B cell (primary cell): ENCODE measurements at regions not wholly inside any gene's neighbourhood (a gene's known extent, or its start where the extent isn't known, plus 50 kb on each side); places are given as distances from the start of the nearest gene placed in this dataset.

ENCODE experiments used
- ATAC-seq: fragments of 200-7000 bp; cut with Tn5 transposase; one replicate; pipeline ENCODE4 v1.10.0; 2021; ENCODE audit warnings: low read depth, mild to moderate bottlenecking, moderate number of reproducible peaks, moderate library complexity
- CTCF ChIA-PET: fragments of 350-600 bp; sonication (Branson Sonifier 250); formaldehyde crosslinking; loops from one replicate; lab custom pipeline; 2021; ENCODE audit warnings: antibody characterized with exemption, inconsistent platforms; lab: Charles Lee
- POLR2A ChIA-PET: fragments of 350-600 bp; sonication (Branson Sonifier 250); formaldehyde crosslinking; loops from one replicate; lab custom pipeline; 2021; ENCODE audit warnings: antibody characterized with exemption; lab: Charles Lee
- DNase-seq: peaks from one replicate; pipeline ENCODE4 v3.0.0; 2013
- H2AFZ ChIP-seq: 2 replicates; pipeline ENCODE4 v1.6.1; 2012; ENCODE audit warnings: mild to moderate bottlenecking, low read depth, low read length; ENCODE audit not compliant: insufficient read depth, poor library complexity, severe bottlenecking
- H3K27ac ChIP-seq, 2 donors: 1 replicate in 1 of 2; 2 replicates in 1 of 2; pipeline ENCODE4 v1.5.1; 2012 to 2013; ENCODE audit warnings: low read length in 2 of 2, mild to moderate bottlenecking in 2 of 2, moderate library complexity in 1 of 2
- H3K27me3 ChIP-seq, 4 experiments: fragments of 200-600 bp in 1 of 4; sonication (generic) in 1 of 4; replicated peaks in 1 of 4; 1 replicate in 2 of 4; 2 replicates in 2 of 4; pipeline versions ENCODE4 v1.6.1 to v1.7.0; 2013 to 2016; ENCODE audit warnings: low read length in 3 of 4, mild to moderate bottlenecking in 2 of 4, mixed read lengths in 1 of 4, moderate library complexity in 1 of 4; ENCODE audit not compliant: insufficient read depth in 4 of 4, control insufficient read depth in 3 of 4; ENCODE audit errors: control extremely low read depth in 1 of 4
- H3K36me3 ChIP-seq, 2 experiments: replicated peaks in 1 of 2; 1 replicate in 1 of 2; 2 replicates in 1 of 2; pipeline versions ENCODE4 v1.6.1 to v1.7.1; 2013; ENCODE audit warnings: low read length in 1 of 2; ENCODE audit not compliant: insufficient read depth in 2 of 2, control insufficient read depth in 1 of 2; ENCODE audit errors: control extremely low read depth in 1 of 2, extremely low read depth in 1 of 2
- H3K4me1 ChIP-seq, 2 donors: fragments of 200-600 bp in 1 of 2; sonication (generic) in 1 of 2; 1 replicate in 1 of 2; 2 replicates in 1 of 2; pipeline versions ENCODE4 v1.5.1 to v1.6.1; 2013 to 2017; ENCODE audit warnings: low read length in 2 of 2; ENCODE audit not compliant: control insufficient read depth in 2 of 2, insufficient read depth in 2 of 2
- H3K4me2 ChIP-seq: replicated peaks from 2 replicates; pipeline ENCODE3; 2012; ENCODE audit warnings: mild to moderate bottlenecking, low read depth, low read length; ENCODE audit not compliant: poor library complexity, severe bottlenecking
- H3K4me3 ChIP-seq, 5 experiments: fragments of 200-600 bp in 1 of 5; sonication (generic) in 1 of 5; 1 replicate in 3 of 5; 2 replicates in 2 of 5; pipeline versions ENCODE4 v1.5.1 to v1.7.0; 2011 to 2016; ENCODE audit warnings: low read length in 4 of 5, mild to moderate bottlenecking in 4 of 5, low read depth in 2 of 5, control low read depth in 1 of 5, moderate library complexity in 1 of 5; ENCODE audit not compliant: insufficient read depth in 1 of 5; ENCODE audit errors: control extremely low read depth in 1 of 5, extremely low read depth in 1 of 5
- H3K79me2 ChIP-seq: fragments of 200-600 bp; sonication (generic); one replicate; pipeline ENCODE4 v1.6.0; 2016; ENCODE audit warnings: low read length; ENCODE audit not compliant: control insufficient read depth, insufficient read depth
- H3K9ac ChIP-seq: fragments of 200-600 bp; sonication (generic); 2 replicates; pipeline ENCODE4 v1.6.1; 2017; ENCODE audit warnings: mild to moderate bottlenecking, low read length, moderate library complexity
- H3K9me3 ChIP-seq, 3 donors: one replicate each; pipeline versions ENCODE4 v1.6.1 to v1.7.1; 2013; ENCODE audit warnings: low read length in 2 of 3; ENCODE audit not compliant: control insufficient read depth in 2 of 3, insufficient read depth in 1 of 3; ENCODE audit errors: control extremely low read depth in 1 of 3
- H4K20me1 ChIP-seq: 2 replicates; pipeline ENCODE4 v1.6.0; 2012; ENCODE audit warnings: mild to moderate bottlenecking, low read length; ENCODE audit not compliant: insufficient read depth, control insufficient read depth, poor library complexity, severe bottlenecking
- H3K27ac Mint-ChIP-seq: one replicate; pipeline ENCODE4 v1.8.0; 2021; ENCODE audit warnings: mixed read lengths
- H3K27me3 Mint-ChIP-seq: one replicate; pipeline ENCODE4 v1.8.0; 2021; ENCODE audit warnings: mixed read lengths
- H3K4me1 Mint-ChIP-seq: one replicate; pipeline ENCODE4 v1.8.0; 2021; ENCODE audit warnings: mixed read lengths
- H3K4me3 Mint-ChIP-seq: one replicate; pipeline ENCODE4 v1.8.0; 2021; ENCODE audit warnings: mixed read lengths
- H3K9me3 Mint-ChIP-seq: one replicate; pipeline ENCODE4 v1.8.0; 2022; ENCODE audit warnings: mixed read lengths; ENCODE audit not compliant: insufficient read depth
- EZH2 ChIP-seq: IDR thresholded peaks from 2 replicates; pipeline ENCODE4 v1.6.1; 2012; ENCODE audit warnings: borderline replicate concordance, low read depth, mild to moderate bottlenecking, moderate library complexity, low read length; ENCODE audit not compliant: insufficient read depth, poor library complexity, severe bottlenecking
- WGBS: methylation state at CpG from one replicate; pipeline ENCODE4 v1.1.5; 2013; ENCODE audit warnings: missing lambda C conversion rate; ENCODE audit not compliant: insufficient coverage; 5-methylcytosine and 5-hydroxymethylcytosine counted together
- intact Hi-C: fragments of 100-400 bp; cut with micrococcal nuclease; formaldehyde crosslinking; loops from one replicate; pipeline ENCODE4 v1.10.0; 2022
- TF ChIP-seq, protein P1 (sequence below): fragments of 200-600 bp; IDR thresholded peaks from one replicate; pipeline ENCODE4 v1.8.0; 2022; ENCODE audit warnings: antibody characterized with exemption, mild to moderate bottlenecking

DNA sequence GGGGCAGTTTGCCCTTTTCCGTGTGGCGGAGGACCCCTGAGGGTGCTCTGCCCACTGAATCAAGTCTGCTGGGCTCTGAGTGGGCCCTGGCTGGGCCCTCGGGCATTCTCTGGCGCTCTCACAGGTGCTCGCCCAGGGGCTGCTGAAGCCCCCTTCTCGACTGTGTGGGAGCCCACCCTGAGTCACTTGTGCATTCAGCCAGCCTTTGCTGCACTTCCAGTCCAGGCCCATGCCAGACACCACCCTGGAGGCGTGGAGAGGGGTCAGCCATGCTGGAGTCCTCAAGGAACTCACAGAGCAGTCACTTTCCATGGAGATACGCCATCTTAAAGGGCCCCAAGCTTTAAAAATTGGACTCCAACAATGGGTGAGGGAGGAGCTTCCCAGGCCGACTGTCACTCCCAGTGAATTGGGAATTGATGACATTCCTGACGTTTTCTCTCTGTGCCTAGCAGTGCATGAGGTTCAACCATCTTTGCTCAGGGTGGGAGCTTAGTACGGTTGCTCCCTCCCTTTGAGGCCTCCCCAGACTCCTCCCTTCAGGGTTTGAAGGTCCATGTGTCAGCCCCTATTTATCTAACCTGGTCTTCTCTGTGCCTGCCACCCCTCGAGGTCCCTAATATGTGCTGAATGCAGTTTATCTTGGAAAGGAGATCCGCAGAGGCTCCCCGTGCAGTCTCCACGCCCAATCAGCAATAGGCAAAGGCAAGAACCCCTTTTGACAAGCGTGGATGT is 71.8 kb upstream of the HS6ST1 start:
- H3K9me3 ChIP-seq, result no peaks in the 10 kb centered on the region
- H3K9ac ChIP-seq, result no peak overlapping the region
- no peak overlapping the region for H3K27ac Mint-ChIP-seq
- DNase-seq (no peak), ATAC-seq (no peak)
- no peak overlapping the region for H3K27ac ChIP-seq
- no peaks in the 10 kb centered on the region for H3K79me2 ChIP-seq
- H3K27me3 Mint-ChIP-seq, result peaks cover 4% of the 10 kb centered on the region
- 90% methylated on average over 16 of the region's 16 CpGs for WGBS
- no peaks in the 10 kb centered on the region for H4K20me1 ChIP-seq
- no peaks in the 10 kb centered on the region for H3K27me3 ChIP-seq
- TF ChIP-seq, protein P1, sequence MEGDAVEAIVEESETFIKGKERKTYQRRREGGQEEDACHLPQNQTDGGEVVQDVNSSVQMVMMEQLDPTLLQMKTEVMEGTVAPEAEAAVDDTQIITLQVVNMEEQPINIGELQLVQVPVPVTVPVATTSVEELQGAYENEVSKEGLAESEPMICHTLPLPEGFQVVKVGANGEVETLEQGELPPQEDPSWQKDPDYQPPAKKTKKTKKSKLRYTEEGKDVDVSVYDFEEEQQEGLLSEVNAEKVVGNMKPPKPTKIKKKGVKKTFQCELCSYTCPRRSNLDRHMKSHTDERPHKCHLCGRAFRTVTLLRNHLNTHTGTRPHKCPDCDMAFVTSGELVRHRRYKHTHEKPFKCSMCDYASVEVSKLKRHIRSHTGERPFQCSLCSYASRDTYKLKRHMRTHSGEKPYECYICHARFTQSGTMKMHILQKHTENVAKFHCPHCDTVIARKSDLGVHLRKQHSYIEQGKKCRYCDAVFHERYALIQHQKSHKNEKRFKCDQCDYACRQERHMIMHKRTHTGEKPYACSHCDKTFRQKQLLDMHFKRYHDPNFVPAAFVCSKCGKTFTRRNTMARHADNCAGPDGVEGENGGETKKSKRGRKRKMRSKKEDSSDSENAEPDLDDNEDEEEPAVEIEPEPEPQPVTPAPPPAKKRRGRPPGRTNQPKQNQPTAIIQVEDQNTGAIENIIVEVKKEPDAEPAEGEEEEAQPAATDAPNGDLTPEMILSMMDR, result no peak
- TF ChIP-seq EZH2, result no peak
- no peak overlapping the region for H2AFZ ChIP-seq
- no peaks in the 10 kb centered on the region for H3K9me3 Mint-ChIP-seq
- no peak overlapping the region for H3K4me3 Mint-ChIP-seq
- H3K4me1 ChIP-seq, result no peaks in the 10 kb centered on the region
- CTCF ChIA-PET, result interaction anchor here (1.0 kb wide), 1 partner anchor 9 kb away, joined by 3 read pairs; no protein-coding TSS in a partner anchor
- POLR2A ChIA-PET, result no interaction called here
- H3K4me3 ChIP-seq, result no peak overlapping the region
- intact Hi-C loops, result no loop called here
- H3K4me1 Mint-ChIP-seq, result no peaks in the 10 kb centered on the region
- no peak overlapping the region for H3K4me2 ChIP-seq
- H3K36me3 ChIP-seq, result no peaks in the 10 kb centered on the region

DNA sequence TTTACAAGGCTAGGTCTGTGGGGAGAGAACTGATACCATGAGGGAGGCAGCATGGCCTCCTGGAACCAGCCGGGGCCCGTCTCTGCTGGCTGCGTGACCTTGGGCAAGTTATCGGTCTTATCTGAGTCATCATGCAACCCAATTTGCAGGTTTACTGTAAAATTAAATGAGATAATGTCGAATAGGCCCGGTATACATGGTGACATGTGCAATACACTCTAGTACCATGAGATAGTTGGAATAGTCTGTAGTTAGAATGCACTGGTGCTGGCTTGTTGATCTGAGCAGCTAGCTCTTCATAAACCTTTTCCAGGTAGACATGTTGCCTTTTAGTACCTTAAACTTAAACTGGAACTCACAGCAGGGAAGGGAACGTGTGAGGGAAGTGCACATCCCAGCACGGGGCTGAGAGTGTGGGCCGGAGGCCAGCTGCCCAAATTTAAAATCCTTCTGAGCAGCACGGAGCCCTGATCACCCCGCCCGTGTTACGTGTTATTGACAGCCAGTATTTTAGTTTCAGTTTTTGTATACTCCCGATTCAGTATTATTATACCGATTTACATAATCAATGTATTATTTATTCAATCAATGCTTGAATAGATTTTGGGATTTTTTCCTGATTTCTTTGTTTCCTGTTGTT is 72.4 kb upstream of the HS6ST1 start:
- Histone ChIP-seq H3K36me3 (no peaks in the 10 kb centered on the region), H3K9me3 (no peaks in the 10 kb centered on the region), H3K4me1 (no peaks in the 10 kb centered on the region), H3K27ac (no peak overlapping the region), H3K4me2 (no peak overlapping the region), H3K79me2 (no peaks in the 10 kb centered on the region), H3K27me3 (no peaks in the 10 kb centered on the region), H2AFZ (no peak overlapping the region), H3K9ac (no peak overlapping the region), H3K4me3 (no peak overlapping the region), H4K20me1 (no peaks in the 10 kb centered on the region)
- DNase-seq, result no peak
- WGBS, result 83% methylated on average over 8 of the region's 15 CpGs
- Mint-ChIP-seq H3K27me3 (peaks cover 4% of the 10 kb centered on the region), H3K4me3 (no peak overlapping the region), H3K4me1 (no peaks in the 10 kb centered on the region), H3K27ac (no peak overlapping the region), H3K9me3 (no peaks in the 10 kb centered on the region)
- intact Hi-C loops, result no loop called here
- ATAC-seq, result no peak
- TF ChIP-seq, protein P1, result no peak
- no peak for TF ChIP-seq EZH2
- ChIA-PET CTCF (no interaction called here), POLR2A (no interaction called here)
